Memory B cell (primary cell): ENCODE measurements at regions not wholly inside any gene's neighbourhood (a gene's known extent, or its start where the extent isn't known, plus 50 kb on each side); places are given as distances from the start of the nearest gene placed in this dataset.

Source experiments
- ATAC-seq: fragments of 150-1000 bp; cut with Tn5 transposase; 2 replicates; pipeline ENCODE4 v1.10.0; 2021; ENCODE audit warnings: low read depth, mild to moderate bottlenecking, moderate library complexity
- DNase-seq, 2 donors: peaks; one replicate each; pipeline ENCODE4 v3.0.0; 2022; ENCODE audit warnings: low spot score in 2 of 2
- H3K27ac Mint-ChIP-seq: one replicate; pipeline ENCODE4 v1.8.0; 2022; ENCODE audit warnings: mild to moderate bottlenecking, moderate library complexity, mixed read lengths
- H3K27me3 Mint-ChIP-seq: one replicate; pipeline ENCODE4 v1.8.0; 2022; ENCODE audit warnings: mixed read lengths
- H3K36me3 Mint-ChIP-seq: one replicate; pipeline ENCODE4 v1.8.0; 2022; ENCODE audit warnings: mild to moderate bottlenecking, mixed read lengths
- H3K4me1 Mint-ChIP-seq: one replicate; pipeline ENCODE4 v1.8.0; 2022; ENCODE audit warnings: mixed read lengths
- H3K4me3 Mint-ChIP-seq: one replicate; pipeline ENCODE4 v1.8.0; 2022; ENCODE audit warnings: mild to moderate bottlenecking, moderate library complexity, mixed read lengths
- H3K9me3 Mint-ChIP-seq: one replicate; pipeline ENCODE4 v1.8.0; 2022; ENCODE audit warnings: mixed read lengths

DNA sequence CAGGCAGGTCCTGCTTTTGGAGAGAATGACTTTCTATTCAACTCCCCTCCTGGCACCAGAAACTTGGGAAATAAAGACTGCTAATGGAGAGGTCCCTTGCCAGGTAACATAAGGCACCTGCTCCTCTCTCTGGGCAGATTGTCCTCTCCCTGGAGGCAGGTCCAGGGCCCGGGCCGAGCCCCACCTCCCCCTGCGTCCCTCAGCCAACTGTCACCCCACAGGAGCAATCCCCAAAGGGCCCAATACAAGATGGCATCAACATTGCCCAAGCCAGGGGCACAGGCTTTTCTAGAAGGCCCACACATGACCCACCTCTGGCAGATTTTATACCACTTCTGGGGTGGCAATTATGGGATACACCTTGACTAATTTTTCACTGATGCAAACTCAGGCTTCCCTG, 145.2 kb downstream of the HERPUD2 start:
- H3K27me3 Mint-ChIP-seq, result peaks cover 7% of the 10 kb centered on the region
- no peak overlapping the region for H3K27ac Mint-ChIP-seq
- DNase-seq, result no peak

DNA sequence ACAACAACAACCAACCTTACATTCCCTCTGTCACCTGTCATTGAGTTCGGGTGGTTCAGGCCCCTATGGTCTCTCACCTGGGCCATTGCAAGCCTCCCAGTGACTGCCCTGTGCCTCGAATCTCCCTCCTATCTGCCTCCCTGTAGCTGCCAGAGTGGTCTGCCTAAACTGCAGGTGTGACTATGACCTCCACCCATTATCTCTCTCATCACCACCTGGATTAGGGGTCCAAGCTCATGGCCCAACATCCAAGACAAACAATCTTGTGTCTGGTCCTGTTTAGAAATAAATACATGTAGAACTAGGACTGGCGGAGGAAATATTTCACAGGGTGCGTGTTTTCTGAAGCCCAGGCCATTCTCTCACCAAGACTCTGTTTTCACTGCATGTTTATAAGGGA, 146.6 kb downstream of the HERPUD2 start:
- H3K27ac Mint-ChIP-seq, result no peak overlapping the region
- no peaks in the 10 kb centered on the region for H3K36me3 Mint-ChIP-seq
- H3K4me1 Mint-ChIP-seq, result no peaks in the 10 kb centered on the region
- DNase-seq (no peak), ATAC-seq (no peak)
- no peaks in the 10 kb centered on the region for H3K9me3 Mint-ChIP-seq
- no peak overlapping the region for H3K4me3 Mint-ChIP-seq
- peaks cover 3% of the 10 kb centered on the region for H3K27me3 Mint-ChIP-seq

More for the DNA sequence above, 145.2 kb downstream of the HERPUD2 start:
- Mint-ChIP-seq H3K4me1 (no peaks in the 10 kb centered on the region), H3K4me3 (no peak overlapping the region), H3K9me3 (no peaks in the 10 kb centered on the region), H3K36me3 (no peaks in the 10 kb centered on the region)
- no peak for ATAC-seq

DNA sequence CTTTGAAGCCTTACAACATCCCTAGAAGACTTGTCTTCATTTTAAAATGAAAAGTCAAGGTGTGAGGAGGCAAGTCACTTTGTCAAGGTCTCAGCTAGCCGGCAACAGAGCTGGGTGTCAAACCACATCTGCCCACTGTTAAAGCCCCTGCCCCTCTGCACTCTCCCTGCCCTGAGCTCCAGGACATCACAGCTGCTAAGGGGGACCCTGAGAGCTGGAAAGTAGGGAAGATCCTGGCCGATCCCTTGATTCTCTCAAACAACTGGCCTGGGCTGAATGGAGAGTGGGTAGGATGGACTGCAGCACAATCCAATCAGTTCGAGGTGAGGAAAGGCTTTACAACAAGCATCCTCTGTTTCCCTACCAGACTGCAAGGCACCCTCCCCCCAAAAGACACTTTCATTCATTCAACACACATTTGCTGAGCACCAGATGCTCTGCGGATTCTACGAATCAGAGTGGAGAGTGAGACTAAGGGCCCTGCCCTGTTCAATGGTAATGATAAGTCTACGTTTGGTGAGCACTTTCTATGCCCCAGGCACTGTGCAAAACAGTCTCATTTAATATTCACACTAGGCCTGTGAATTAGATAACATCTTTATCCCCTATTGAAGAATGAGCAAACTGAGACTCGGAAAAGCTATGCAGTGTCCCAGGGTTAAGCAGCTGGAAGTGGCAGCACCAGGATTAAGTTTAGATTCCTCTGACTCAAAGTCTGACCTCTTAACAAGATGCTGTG, 148.1 kb downstream of the HERPUD2 start:
- peaks cover 2% of the 10 kb centered on the region for H3K27me3 Mint-ChIP-seq
- no peaks in the 10 kb centered on the region for H3K4me1 Mint-ChIP-seq
- H3K9me3 Mint-ChIP-seq, result no peaks in the 10 kb centered on the region
- DNase-seq (no peak), ATAC-seq (no peak)
- H3K4me3 Mint-ChIP-seq, result no peak overlapping the region
- H3K27ac Mint-ChIP-seq, result no peak overlapping the region
- H3K36me3 Mint-ChIP-seq, result no peaks in the 10 kb centered on the region

DNA sequence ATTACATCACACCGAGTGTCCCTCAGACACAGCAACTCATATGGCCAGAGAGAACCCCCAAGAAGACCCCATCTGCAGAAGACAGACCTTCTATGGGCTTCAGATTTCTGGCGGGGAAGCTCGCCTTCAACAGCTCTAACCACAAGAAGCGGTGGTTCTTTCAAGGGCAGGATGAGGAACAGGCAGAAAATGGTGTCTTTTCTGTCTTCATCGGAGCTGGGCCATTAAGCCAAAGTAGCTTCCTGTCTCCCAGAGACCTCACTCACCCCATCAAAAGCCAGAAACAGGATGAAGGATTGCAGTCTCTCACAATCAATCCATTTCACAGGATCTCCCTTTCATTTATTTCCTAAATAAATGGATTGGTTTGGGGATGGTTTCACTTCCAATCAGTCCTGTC, 149.1 kb downstream of the HERPUD2 start:
- ATAC-seq, result no peak
- H3K36me3 Mint-ChIP-seq, result no peaks in the 10 kb centered on the region
- H3K9me3 Mint-ChIP-seq, result no peaks in the 10 kb centered on the region
- DNase-seq, result no peak
- H3K27me3 Mint-ChIP-seq, result peaks cover 2% of the 10 kb centered on the region
- no peak overlapping the region for H3K4me3 Mint-ChIP-seq
- H3K4me1 Mint-ChIP-seq, result no peaks in the 10 kb centered on the region
- no peak overlapping the region for H3K27ac Mint-ChIP-seq

DNA sequence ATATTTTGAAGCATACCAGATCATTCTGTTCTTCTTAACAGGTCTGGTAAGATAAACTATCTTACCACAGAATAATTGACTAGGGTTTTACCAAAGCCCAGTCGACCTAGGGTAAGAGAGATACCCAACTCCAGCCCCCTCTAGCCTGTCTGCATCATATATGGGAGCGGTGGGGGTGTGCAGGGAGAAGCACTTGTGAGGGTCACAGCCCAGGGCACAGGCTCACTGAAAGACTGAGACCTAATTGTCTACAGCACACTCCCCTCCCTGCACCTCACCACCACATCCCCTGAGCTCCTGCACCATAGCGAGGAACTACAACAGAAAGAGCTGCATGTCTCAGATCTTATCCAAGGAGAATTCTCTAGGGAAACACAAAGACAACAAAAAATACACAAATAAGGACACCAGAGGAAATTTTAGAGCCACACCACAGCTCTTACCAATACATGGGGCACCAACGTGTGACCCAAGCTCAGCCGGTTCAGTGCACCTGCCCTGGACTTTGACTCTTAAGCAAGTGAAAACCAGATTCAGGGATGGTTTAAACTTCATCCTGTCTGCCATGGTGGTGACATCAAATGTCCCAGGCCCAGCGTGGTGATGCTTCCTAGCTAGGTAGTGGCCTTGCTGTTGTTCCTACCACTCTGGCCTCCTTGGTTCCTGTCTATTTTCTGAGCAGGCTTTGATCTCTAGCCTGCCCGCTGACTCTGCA, 150.8 kb downstream of the HERPUD2 start:
- Mint-ChIP-seq H3K9me3 (no peaks in the 10 kb centered on the region), H3K36me3 (no peaks in the 10 kb centered on the region), H3K27ac (no peak overlapping the region), H3K4me3 (no peak overlapping the region), H3K27me3 (peaks cover 4% of the 10 kb centered on the region), H3K4me1 (no peaks in the 10 kb centered on the region)
- DNase-seq, result no peak
- no peak for ATAC-seq

DNA sequence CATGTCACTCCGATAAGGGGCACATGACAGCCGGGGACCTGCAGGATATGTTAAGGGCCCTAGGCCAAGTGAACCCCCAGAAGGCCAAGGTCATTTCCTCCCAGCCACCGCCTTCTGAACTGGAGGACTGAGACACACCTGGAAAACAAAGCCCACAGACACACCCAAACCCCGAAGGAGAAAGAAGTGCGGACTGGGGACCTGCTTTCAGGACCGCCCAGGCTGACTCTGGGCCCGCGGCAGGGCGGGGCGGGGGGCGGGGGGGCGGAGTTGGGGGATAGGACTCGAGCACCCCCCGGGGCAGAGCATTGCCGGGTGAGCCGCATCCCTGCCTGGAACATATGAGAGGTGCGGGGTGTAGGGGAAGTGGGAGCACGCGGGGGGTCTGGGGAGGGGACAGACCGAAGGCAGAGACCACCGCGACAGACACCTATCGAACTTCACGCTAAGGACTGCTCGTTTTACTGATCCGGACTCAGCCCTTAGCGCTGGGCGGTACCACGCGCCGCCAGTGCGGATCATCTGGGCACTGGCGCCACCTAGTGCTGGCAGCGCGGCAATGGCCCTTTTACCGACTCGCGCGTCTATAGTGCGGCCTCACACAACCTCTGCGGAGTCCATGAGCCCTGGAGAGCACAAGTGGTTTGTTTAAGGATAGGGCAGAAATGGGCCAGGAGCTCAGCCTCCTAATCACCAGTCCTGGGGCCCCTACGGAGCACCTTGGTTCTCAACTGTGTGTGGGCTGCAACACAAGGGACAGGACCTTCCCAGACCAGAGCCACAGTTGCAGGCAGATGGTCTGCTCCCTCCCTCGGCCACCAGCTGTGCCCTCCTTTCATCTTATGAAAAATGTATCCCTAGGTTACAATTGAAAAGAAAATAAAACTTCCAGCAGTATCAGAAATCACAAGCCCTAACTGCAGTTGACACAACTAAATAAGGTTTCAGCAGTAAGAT, 157.6 kb downstream of the HERPUD2 start:
- DNase-seq, result peak; percentile 75 to 90
- Mint-ChIP-seq H3K4me3 (peak overlapping the region; percentile 69), H3K4me1 (peaks cover 4% of the 10 kb centered on the region), H3K36me3 (no peaks in the 10 kb centered on the region), H3K27ac (no peak overlapping the region), H3K27me3 (peaks cover 7% of the 10 kb centered on the region), H3K9me3 (no peaks in the 10 kb centered on the region)
- peak; percentile 97 for ATAC-seq

DNA sequence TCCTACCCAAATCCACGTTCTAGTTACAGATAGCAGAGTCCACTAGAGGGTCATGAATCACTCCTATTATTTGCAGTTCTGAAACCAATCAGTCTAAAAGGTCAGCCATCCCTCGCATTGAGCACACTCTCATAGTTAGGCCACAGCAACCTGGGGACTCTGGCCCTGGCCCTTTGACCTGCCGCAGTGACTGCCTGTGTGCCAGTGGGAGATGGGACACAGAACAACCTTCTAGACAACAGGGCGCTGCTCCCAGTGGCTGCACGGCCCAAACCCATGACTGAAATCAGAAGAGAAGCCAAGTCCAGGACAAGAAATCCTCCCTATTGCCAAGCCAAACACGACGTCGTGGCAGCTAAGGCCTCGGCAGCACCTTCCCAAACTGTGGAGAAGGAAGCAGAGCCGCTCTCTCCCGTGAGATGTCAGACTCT, 158.5 kb downstream of the HERPUD2 start:
- Mint-ChIP-seq H3K27ac (no peak overlapping the region), H3K4me3 (peak overlapping the region; percentile 25), H3K36me3 (no peaks in the 10 kb centered on the region), H3K9me3 (no peaks in the 10 kb centered on the region), H3K4me1 (peaks cover 4% of the 10 kb centered on the region), H3K27me3 (peaks cover 11% of the 10 kb centered on the region)
- ATAC-seq, result no peak
- DNase-seq, result no peak

DNA sequence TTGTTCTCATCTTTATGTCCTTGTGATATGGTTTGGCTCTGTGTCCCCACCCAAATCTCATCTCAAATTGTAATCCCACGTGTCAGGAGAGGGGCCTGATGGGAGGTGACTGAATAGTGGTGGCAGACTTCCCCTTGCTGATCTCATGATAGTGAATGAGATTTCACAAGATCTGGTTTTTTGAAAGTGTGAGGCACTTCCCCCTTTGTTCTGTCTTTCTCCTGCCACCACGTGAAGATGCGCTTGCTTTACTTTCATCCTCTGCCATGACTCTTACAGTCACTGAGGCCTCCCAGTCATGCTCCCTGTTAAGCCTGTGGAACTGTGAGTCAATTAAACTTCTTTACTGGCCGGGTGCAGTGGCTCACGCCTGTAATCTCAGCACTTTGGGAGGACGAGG, 161.0 kb downstream of the HERPUD2 start:
- H3K4me1 Mint-ChIP-seq, result peaks cover 14% of the 10 kb centered on the region
- no peak overlapping the region for H3K27ac Mint-ChIP-seq
- ATAC-seq (no peak), DNase-seq (no peak)
- no peaks in the 10 kb centered on the region for H3K9me3 Mint-ChIP-seq
- H3K36me3 Mint-ChIP-seq, result no peaks in the 10 kb centered on the region
- H3K27me3 Mint-ChIP-seq, result peaks cover 8% of the 10 kb centered on the region
- H3K4me3 Mint-ChIP-seq, result no peak overlapping the region

DNA sequence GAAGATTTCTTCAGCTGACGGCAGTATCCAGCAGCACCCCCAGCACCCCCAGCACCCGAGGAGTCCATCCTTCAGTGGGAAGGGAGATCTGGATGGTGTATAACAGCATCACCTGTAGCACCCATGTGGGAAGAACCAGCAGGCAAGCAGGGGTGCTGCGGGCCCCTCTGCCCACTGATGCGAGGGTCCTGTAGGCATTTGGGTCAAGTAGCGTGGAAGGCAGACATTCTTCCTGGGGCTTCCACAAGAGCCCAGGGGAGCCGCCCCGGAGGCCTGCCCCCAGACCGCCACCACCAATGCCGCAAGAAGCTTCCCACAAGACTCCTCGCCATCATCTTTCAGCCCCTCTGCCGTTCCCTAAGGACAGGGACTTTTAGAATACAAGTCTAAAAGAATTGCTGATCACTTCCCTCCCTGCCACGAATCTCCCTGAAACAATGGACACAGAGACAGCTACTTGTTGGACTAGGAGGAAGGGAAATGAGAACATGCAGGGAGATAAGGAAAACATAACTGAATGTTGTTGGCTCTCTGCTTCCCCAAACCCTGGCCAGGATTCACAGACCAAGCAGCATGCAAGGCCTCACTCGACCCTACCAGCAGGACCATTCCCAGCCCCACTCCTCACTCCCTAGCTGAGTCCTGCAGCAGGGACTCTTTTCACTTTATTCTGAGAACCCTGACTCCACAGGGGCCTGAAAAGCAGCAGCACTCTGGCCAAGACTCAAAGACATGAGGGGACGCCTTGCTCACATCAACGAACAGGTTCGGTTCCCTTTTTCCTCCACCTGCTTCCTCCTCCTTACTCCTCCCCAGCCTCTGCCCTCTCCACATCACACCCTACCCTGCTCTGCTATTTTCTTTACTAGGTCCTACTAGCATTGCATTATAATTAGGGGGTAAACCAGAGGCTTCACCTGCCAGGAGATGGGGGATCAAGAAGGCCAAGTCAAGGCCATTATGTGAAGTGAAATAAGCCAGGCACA, 164.5 kb downstream of the HERPUD2 start:
- H3K4me1 Mint-ChIP-seq, result peaks cover 11% of the 10 kb centered on the region
- ATAC-seq (peak; percentile 90), DNase-seq (peak in 1 of 2 donors; percentile 18)
- H3K27ac Mint-ChIP-seq, result no peak overlapping the region
- peaks cover 15% of the 10 kb centered on the region for H3K27me3 Mint-ChIP-seq
- H3K4me3 Mint-ChIP-seq, result peak overlapping the region; percentile 9
- no peaks in the 10 kb centered on the region for H3K36me3 Mint-ChIP-seq
- no peaks in the 10 kb centered on the region for H3K9me3 Mint-ChIP-seq

DNA sequence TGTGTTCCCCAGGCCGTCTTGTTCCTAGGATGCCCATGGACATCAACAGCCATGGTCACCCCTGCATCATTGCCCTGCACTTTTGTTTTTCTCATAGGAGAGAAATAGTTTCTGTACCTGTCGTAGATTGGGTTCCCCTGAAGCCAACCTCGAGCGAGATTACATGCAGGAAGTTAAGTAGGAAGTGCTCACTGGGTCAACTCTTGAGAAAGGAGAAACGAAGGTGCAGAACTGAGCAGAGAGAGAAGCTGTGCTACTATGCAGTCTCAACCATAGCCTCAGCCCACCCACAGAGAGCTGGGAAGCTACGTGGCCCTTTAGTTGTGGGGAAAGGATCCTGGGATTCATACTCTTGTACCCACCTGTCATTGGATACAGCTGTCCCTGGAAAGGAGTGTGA, 165.2 kb downstream of the HERPUD2 start:
- peaks cover 15% of the 10 kb centered on the region for H3K27me3 Mint-ChIP-seq
- H3K9me3 Mint-ChIP-seq, result no peaks in the 10 kb centered on the region
- H3K27ac Mint-ChIP-seq, result no peak overlapping the region
- H3K4me1 Mint-ChIP-seq, result peaks cover 11% of the 10 kb centered on the region
- H3K36me3 Mint-ChIP-seq, result no peaks in the 10 kb centered on the region
- no peak for DNase-seq
- H3K4me3 Mint-ChIP-seq, result no peak overlapping the region
- ATAC-seq, result peak; percentile 63

DNA sequence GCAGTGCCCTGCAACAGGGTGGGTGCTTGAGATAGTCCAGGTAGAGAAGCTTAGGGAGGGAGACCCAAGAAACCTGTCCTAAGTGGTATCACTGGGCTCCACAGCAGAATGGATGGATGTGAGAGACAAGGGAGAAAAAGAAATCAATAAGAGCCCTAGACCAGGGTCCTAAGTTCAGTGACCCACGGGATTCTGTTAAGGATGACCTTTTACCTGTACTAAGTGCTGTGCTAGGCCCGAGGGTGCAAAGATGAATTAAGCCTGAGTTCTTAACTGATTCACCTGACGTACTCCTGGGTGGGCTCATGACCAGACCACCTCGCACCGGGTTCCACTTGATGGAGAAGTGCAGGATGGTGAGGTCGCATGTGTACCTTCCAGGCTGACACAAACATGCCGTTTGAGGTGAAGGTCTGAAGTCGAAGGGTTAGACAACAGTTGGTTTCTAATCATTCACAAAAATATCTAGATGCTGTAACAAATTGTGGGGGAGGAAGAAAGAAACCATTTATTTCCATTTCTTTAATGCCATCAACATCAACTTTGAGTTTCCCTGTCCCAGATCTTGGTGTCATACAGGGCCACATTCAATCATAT, 166.5 kb downstream of the HERPUD2 start:
- ATAC-seq (no peak), DNase-seq (no peak)
- Mint-ChIP-seq H3K27me3 (peaks cover 18% of the 10 kb centered on the region), H3K4me3 (no peak overlapping the region), H3K4me1 (peaks cover 11% of the 10 kb centered on the region), H3K27ac (no peak overlapping the region), H3K9me3 (no peaks in the 10 kb centered on the region), H3K36me3 (no peaks in the 10 kb centered on the region)

DNA sequence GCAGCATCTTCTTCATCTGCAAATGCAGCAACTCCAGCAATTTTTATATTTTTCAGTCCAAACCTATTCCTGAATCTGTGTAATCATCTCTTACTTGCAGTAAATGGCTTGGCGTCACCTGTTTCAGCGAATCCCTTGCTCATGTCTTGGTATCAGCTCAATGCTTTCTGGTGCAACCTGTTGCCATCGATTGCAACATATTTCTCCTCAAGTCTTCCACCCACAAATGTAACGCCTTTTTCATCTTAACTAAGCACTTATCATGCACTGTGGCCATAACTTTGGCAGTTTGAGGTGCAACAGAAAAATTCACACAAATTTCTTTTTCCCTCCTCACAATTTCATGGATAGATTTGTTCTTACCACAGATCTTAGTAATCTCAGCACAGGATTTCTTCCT, 168.3 kb downstream of the HERPUD2 start:
- Mint-ChIP-seq H3K27me3 (peaks cover 18% of the 10 kb centered on the region), H3K27ac (no peak overlapping the region), H3K36me3 (no peaks in the 10 kb centered on the region), H3K9me3 (no peaks in the 10 kb centered on the region), H3K4me1 (peaks cover 11% of the 10 kb centered on the region), H3K4me3 (no peak overlapping the region)
- ATAC-seq, result no peak
- no peak for DNase-seq
